Neural cell (in vitro differentiated cells): ENCODE measurements at regions not wholly inside any gene's neighbourhood (a gene's known extent, or its start where the extent isn't known, plus 50 kb on each side); places are given as distances from the start of the nearest gene placed in this dataset.

Source experiments
- H2AFZ ChIP-seq: fragments of 200-600, 300-800 bp; sonication (generic), shearing (Covaris generic); 2 replicates; pipeline ENCODE4 v1.6.0; 2014; ENCODE audit warnings: low read depth, mild to moderate bottlenecking, antibody characterized with exemption, low read length, moderate library complexity
- H3F3A ChIP-seq: fragments of 200-600 bp; shearing (Covaris generic); 2 replicates; pipeline ENCODE4 v1.6.1; 2016; ENCODE audit warnings: mild to moderate bottlenecking, moderate library complexity, mixed read lengths, antibody characterized with exemption, low read length; ENCODE audit not compliant: insufficient read depth, poor library complexity, severe bottlenecking
- H3K27ac ChIP-seq: fragments of 200-600, 300-800 bp; sonication (generic), shearing (Covaris generic); 2 replicates; pipeline ENCODE4 v1.5.1; 2014; ENCODE audit warnings: mild to moderate bottlenecking, low read length, moderate library complexity
- H3K27me3 ChIP-seq: fragments of 300-800, 200-600 bp; sonication (generic), shearing (Covaris generic); 2 replicates; pipeline ENCODE4 v1.6.0; 2014; ENCODE audit warnings: mild to moderate bottlenecking, low read depth, low read length, moderate library complexity; ENCODE audit not compliant: insufficient read depth
- H3K36me3 ChIP-seq: fragments of 300-800, 200-600 bp; sonication (generic), shearing (Covaris generic); 2 replicates; pipeline ENCODE4 v1.5.1; 2014; ENCODE audit warnings: mild to moderate bottlenecking, antibody characterized with exemption, low read length, moderate library complexity; ENCODE audit not compliant: insufficient read depth
- H3K4me2 ChIP-seq: fragments of 300-800, 200-600 bp; sonication (generic), shearing (Covaris generic); 2 replicates; pipeline ENCODE4 v1.6.0; 2014; ENCODE audit warnings: mild to moderate bottlenecking, low read length
- H3K4me3 ChIP-seq: fragments of 300-800, 200-600 bp; sonication (generic), shearing (Covaris generic); 2 replicates; pipeline ENCODE4 v1.5.1; 2014; ENCODE audit warnings: mild to moderate bottlenecking, low read length, moderate library complexity
- H3K79me2 ChIP-seq: fragments of 200-600 bp; shearing (Covaris generic); replicated peaks from 2 replicates; pipeline ENCODE4 v1.6.0; 2014; ENCODE audit warnings: mild to moderate bottlenecking, low read length, moderate library complexity; ENCODE audit not compliant: insufficient read depth
- H3K9ac ChIP-seq: fragments of 300-800, 200-600 bp; sonication (generic), shearing (Covaris generic); 2 replicates; pipeline ENCODE4 v1.6.1; 2016; ENCODE audit warnings: mild to moderate bottlenecking, low read length, mixed read lengths
- H3K9me2 ChIP-seq: fragments of 200-600 bp; shearing (Covaris generic); 2 replicates; pipeline ENCODE4 v1.6.1; 2016; ENCODE audit warnings: mild to moderate bottlenecking, low read length, mixed read lengths; ENCODE audit not compliant: insufficient read depth
- H3K9me3 ChIP-seq: fragments of 200-600, 300-800 bp; sonication (generic), shearing (Covaris generic); 2 replicates; pipeline ENCODE4 v1.6.1; 2016; ENCODE audit warnings: mild to moderate bottlenecking, mixed run types, low read length, moderate library complexity, mixed read lengths
- H4K20me1 ChIP-seq: fragments of 200-600 bp; shearing (Covaris generic); 2 replicates; pipeline ENCODE4 v1.6.1; 2016; ENCODE audit warnings: mild to moderate bottlenecking, mixed run types; ENCODE audit not compliant: insufficient read depth
- EP300 ChIP-seq: fragments of 450-650 bp; conservative IDR thresholded peaks from 2 replicates; pipeline ENCODE4 v1.6.1; 2014; ENCODE audit warnings: antibody characterized with exemption, mild to moderate bottlenecking, moderate library complexity; ENCODE audit not compliant: poor library complexity, severe bottlenecking
- EZH2 ChIP-seq: fragments of 200-600, 300-800 bp; shearing (Covaris generic), sonication (generic); IDR thresholded peaks from 2 replicates; pipeline ENCODE4 v1.6.1; 2014; ENCODE audit warnings: antibody characterized with exemption, low read length, borderline replicate concordance, mild to moderate bottlenecking; ENCODE audit not compliant: insufficient read depth, poor library complexity, severe bottlenecking
- MXI1 ChIP-seq: fragments of 450-650 bp; conservative IDR thresholded peaks from 2 replicates; pipeline ENCODE4 v1.6.1; 2014; ENCODE audit warnings: antibody characterized with exemption, mild to moderate bottlenecking; ENCODE audit not compliant: poor library complexity, severe bottlenecking
- POLR2AphosphoS5 ChIP-seq: IDR thresholded peaks from 2 replicates; pipeline ENCODE4 v1.6.1; 2012
- RAD21 ChIP-seq: fragments of 450-650 bp; conservative IDR thresholded peaks from 2 replicates; pipeline ENCODE4 v1.6.1; 2014; ENCODE audit warnings: antibody characterized with exemption, mild to moderate bottlenecking, moderate library complexity
- SMC3 ChIP-seq: fragments of 450-650 bp; conservative IDR thresholded peaks from 2 replicates; pipeline ENCODE4 v1.6.1; 2014; ENCODE audit warnings: antibody characterized with exemption, mild to moderate bottlenecking, moderate library complexity; ENCODE audit not compliant: poor library complexity
- TAF1 ChIP-seq: IDR thresholded peaks from 2 replicates; pipeline ENCODE4 v1.6.1; 2012; ENCODE audit warnings: low read depth
- TF ChIP-seq, protein P1 (sequence below): fragments of 450-650 bp; IDR thresholded peaks from 2 replicates; pipeline ENCODE4 v1.5.1; 2014; ENCODE audit warnings: antibody characterized with exemption, mild to moderate bottlenecking, moderate library complexity; ENCODE audit not compliant: poor library complexity, severe bottlenecking
- TF ChIP-seq, protein P2 (sequence below): IDR thresholded peaks from 2 replicates; pipeline ENCODE4 v1.6.1; 2012; ENCODE audit warnings: borderline replicate concordance

DNA sequence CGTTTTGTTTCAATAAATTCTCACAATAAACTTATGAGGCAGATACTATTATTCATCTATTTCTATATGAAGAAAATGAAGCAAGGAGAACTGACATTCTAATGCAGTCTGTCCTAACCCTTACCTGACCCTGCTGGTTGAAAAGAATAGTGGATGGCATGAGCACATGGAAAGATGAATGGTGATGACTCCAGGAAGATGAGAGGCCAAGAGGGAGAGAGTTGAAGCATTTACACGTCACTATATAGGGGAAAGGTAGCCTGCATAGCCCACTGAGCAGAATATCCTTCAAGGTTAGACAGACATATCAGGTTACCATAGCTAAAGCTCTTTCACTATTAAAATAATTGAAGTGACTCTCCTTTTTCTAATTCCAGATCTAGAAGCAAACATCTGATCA, 163.9 kb upstream of the CDK1 start:
- Histone ChIP-seq H3K27me3 (no peaks in the 10 kb centered on the region), H2AFZ (no peak overlapping the region), H3K4me2 (no peak overlapping the region), H3K79me2 (no peaks in the 10 kb centered on the region), H3K27ac (no peak overlapping the region), H4K20me1 (no peaks in the 10 kb centered on the region), H3K36me3 (no peaks in the 10 kb centered on the region), H3F3A (no peaks in the 10 kb centered on the region), H3K4me3 (no peak overlapping the region), H3K9ac (no peak overlapping the region), H3K9me2 (no peaks in the 10 kb centered on the region), H3K9me3 (no peaks in the 10 kb centered on the region)
- TF ChIP-seq TAF1, result no peak
- no peak for TF ChIP-seq POLR2AphosphoS5
- TF ChIP-seq, protein P1, sequence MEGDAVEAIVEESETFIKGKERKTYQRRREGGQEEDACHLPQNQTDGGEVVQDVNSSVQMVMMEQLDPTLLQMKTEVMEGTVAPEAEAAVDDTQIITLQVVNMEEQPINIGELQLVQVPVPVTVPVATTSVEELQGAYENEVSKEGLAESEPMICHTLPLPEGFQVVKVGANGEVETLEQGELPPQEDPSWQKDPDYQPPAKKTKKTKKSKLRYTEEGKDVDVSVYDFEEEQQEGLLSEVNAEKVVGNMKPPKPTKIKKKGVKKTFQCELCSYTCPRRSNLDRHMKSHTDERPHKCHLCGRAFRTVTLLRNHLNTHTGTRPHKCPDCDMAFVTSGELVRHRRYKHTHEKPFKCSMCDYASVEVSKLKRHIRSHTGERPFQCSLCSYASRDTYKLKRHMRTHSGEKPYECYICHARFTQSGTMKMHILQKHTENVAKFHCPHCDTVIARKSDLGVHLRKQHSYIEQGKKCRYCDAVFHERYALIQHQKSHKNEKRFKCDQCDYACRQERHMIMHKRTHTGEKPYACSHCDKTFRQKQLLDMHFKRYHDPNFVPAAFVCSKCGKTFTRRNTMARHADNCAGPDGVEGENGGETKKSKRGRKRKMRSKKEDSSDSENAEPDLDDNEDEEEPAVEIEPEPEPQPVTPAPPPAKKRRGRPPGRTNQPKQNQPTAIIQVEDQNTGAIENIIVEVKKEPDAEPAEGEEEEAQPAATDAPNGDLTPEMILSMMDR, result no peak
- TF ChIP-seq, protein P2, sequence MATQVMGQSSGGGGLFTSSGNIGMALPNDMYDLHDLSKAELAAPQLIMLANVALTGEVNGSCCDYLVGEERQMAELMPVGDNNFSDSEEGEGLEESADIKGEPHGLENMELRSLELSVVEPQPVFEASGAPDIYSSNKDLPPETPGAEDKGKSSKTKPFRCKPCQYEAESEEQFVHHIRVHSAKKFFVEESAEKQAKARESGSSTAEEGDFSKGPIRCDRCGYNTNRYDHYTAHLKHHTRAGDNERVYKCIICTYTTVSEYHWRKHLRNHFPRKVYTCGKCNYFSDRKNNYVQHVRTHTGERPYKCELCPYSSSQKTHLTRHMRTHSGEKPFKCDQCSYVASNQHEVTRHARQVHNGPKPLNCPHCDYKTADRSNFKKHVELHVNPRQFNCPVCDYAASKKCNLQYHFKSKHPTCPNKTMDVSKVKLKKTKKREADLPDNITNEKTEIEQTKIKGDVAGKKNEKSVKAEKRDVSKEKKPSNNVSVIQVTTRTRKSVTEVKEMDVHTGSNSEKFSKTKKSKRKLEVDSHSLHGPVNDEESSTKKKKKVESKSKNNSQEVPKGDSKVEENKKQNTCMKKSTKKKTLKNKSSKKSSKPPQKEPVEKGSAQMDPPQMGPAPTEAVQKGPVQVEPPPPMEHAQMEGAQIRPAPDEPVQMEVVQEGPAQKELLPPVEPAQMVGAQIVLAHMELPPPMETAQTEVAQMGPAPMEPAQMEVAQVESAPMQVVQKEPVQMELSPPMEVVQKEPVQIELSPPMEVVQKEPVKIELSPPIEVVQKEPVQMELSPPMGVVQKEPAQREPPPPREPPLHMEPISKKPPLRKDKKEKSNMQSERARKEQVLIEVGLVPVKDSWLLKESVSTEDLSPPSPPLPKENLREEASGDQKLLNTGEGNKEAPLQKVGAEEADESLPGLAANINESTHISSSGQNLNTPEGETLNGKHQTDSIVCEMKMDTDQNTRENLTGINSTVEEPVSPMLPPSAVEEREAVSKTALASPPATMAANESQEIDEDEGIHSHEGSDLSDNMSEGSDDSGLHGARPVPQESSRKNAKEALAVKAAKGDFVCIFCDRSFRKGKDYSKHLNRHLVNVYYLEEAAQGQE, result no peak
- TF ChIP-seq SMC3, result no peak
- TF ChIP-seq MXI1, result no peak
- no peak for TF ChIP-seq EP300
- no peak for TF ChIP-seq RAD21
- no peak for TF ChIP-seq EZH2

DNA sequence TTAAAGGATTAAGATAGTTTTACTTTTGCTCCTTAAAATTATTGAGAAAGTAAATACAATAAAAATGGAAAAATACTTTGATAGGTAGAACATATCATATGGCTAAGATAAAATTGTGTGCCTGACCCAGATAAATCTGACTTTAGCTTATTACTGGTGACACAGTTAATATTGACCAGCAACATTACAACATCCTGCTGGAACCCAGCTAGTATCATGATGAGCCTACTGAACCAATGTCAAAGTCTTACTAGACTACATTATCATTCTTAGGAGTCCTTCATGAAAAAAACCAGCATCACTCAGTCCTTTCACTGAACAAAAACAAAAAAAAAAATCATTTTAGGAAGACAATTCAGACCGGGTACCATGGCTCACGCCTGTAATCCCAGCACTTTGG, 164.8 kb upstream of the CDK1 start:
- H4K20me1 ChIP-seq, result no peaks in the 10 kb centered on the region
- no peak overlapping the region for H2AFZ ChIP-seq
- TF ChIP-seq TAF1, result no peak
- TF ChIP-seq EP300, result no peak
- TF ChIP-seq, protein P2, result no peak
- TF ChIP-seq EZH2, result no peak
- no peak for TF ChIP-seq SMC3
- TF ChIP-seq MXI1, result no peak
- TF ChIP-seq RAD21, result no peak
- TF ChIP-seq POLR2AphosphoS5, result no peak
- no peaks in the 10 kb centered on the region for H3K27me3 ChIP-seq
- no peak overlapping the region for H3K4me3 ChIP-seq
- no peaks in the 10 kb centered on the region for H3F3A ChIP-seq
- H3K9me2 ChIP-seq, result no peaks in the 10 kb centered on the region
- no peaks in the 10 kb centered on the region for H3K9me3 ChIP-seq
- no peak overlapping the region for H3K27ac ChIP-seq
- no peak overlapping the region for H3K4me2 ChIP-seq
- no peaks in the 10 kb centered on the region for H3K79me2 ChIP-seq
- H3K36me3 ChIP-seq, result no peaks in the 10 kb centered on the region
- H3K9ac ChIP-seq, result no peak overlapping the region
